GM12892 (cell line): ENCODE measurements at regions not wholly inside any gene's neighbourhood (a gene's known extent, or its start where the extent isn't known, plus 50 kb on each side); places are given as distances from the start of the nearest gene placed in this dataset.
"Not testable (repeated sequence)": the region's sequence is repeated elsewhere in the genome, so short reads cannot be mapped to it uniquely, and the experiment has no call there.

ENCODE experiments used
- POLR2AphosphoS5 ChIP-seq: IDR thresholded peaks from 2 replicates; pipeline ENCODE4 v1.6.1; 2011; ENCODE audit warnings: low read depth, low read length, control low read depth
- TAF1 ChIP-seq: IDR thresholded peaks from 2 replicates; pipeline ENCODE4 v1.6.1; 2011; ENCODE audit warnings: low read depth, mild to moderate bottlenecking, control low read depth, low read length, borderline replicate concordance

GRCh38 chr2:89814359-89814758 is 1122.9 kb downstream of the RPIA start:
- not testable (repeated sequence) for TF ChIP-seq POLR2AphosphoS5, TAF1
